22Rv1 (cell line): ENCODE measurements at regions not wholly inside any gene's neighbourhood (a gene's known extent, or its start where the extent isn't known, plus 50 kb on each side); places are given as distances from the start of the nearest gene placed in this dataset.

Experiments
- CTCF ChIP-seq: fragments of 450-650 bp; IDR thresholded peaks from 2 replicates; pipeline ENCODE4 v1.5.1; 2017; ENCODE audit warnings: mild to moderate bottlenecking
- ZFX ChIP-seq: fragments of 450-650 bp; IDR thresholded peaks from 2 replicates; pipeline ENCODE4 v1.6.1; 2017; ENCODE audit warnings: antibody characterized with exemption, borderline replicate concordance

GRCh38 chr5:26282190-26282589 is 756.2 kb downstream of the CDH9 start:
- TF ChIP-seq CTCF (no peak), ZFX (no peak)
